ENCODE measurements at regions not wholly inside any gene's neighbourhood (a gene's known extent, or its start where the extent isn't known, plus 50 kb on each side); places are given as distances from the start of the nearest gene placed in this dataset.

GRCh38 chr3:66615643-66616301 is 115.0 kb upstream of the LRIG1 start:
- no peak for TF ChIP-seq POLR2AphosphoS5 (IDR thresholded peaks at IDR 0.05; ENCODE audit: borderline replicate concordance, low read depth, low read length)
- no peak for TF ChIP-seq EZH2 (IDR thresholded peaks at IDR 0.05)
- TF ChIP-seq FOXP2 (optimal IDR thresholded peaks at IDR 0.05; ENCODE audit: control extremely low read depth, extremely low read length, insufficient read depth) = no peak

All from SK-N-MC (cell line).